ENCODE measurements at regions not wholly inside any gene's neighbourhood (a gene's known extent, or its start where the extent isn't known, plus 50 kb on each side); places are given as distances from the start of the nearest gene placed in this dataset.
"Not testable (repeated sequence)": the region's sequence is repeated elsewhere in the genome, so short reads cannot be mapped to it uniquely, and the experiment has no call there.

GRCh38 chr3:22414239-22414638 is 663.2 kb upstream of the ZNF385D start:
- no peak for DNase-seq

GRCh38 chr3:22416838-22417446 is 665.9 kb upstream of the ZNF385D start:
- not testable (repeated sequence) for DNase-seq

GRCh38 chr3:22419261-22419660 is 668.3 kb upstream of the ZNF385D start:
- DNase-seq, result no peak

- DNase-seq, result no peak
These were observed 670.6 kb upstream of the ZNF385D start for GRCh38 chr3:22421589-22421988.

GRCh38 chr3:22431334-22431733 is 680.3 kb upstream of the ZNF385D start:
- no peak for DNase-seq

- no peak for DNase-seq
These were observed 688.6 kb upstream of the ZNF385D start for GRCh38 chr3:22439626-22440025.

- no peak for DNase-seq
These were observed 690.7 kb upstream of the ZNF385D start for GRCh38 chr3:22441711-22442110.

- DNase-seq, result no peak
These were observed 692.7 kb upstream of the ZNF385D start for GRCh38 chr3:22443571-22444233.

- not testable (repeated sequence) for DNase-seq
These were observed 694.3 kb upstream of the ZNF385D start for GRCh38 chr3:22445336-22445735.

GRCh38 chr3:22450786-22451400 is 699.9 kb upstream of the ZNF385D start:
- DNase-seq, result no peak

GRCh38 chr3:22451501-22451900 is 700.5 kb upstream of the ZNF385D start:
- DNase-seq, result no peak

GRCh38 chr3:22453906-22454535 is 703.0 kb upstream of the ZNF385D start:
- DNase-seq, result no peak

GRCh38 chr3:22469995-22470394 is 719.0 kb upstream of the ZNF385D start:
- no peak for DNase-seq

GRCh38 chr3:22471557-22471956 is 720.5 kb upstream of the ZNF385D start:
- DNase-seq, result no peak

GRCh38 chr3:22474706-22475445 is 723.9 kb upstream of the ZNF385D start:
- no peak for DNase-seq

GRCh38 chr3:22475665-22476240 is 724.7 kb upstream of the ZNF385D start:
- DNase-seq, result no peak

- DNase-seq, result no peak
These were observed 726.0 kb upstream of the ZNF385D start for GRCh38 chr3:22476976-22477375.

- no peak for DNase-seq
These were observed 717.2 kb upstream of the UBE2E2 start for GRCh38 chr3:22485954-22486353.

GRCh38 chr3:22490747-22491146 is 712.4 kb upstream of the UBE2E2 start:
- no peak for DNase-seq

- DNase-seq, result no peak
These were observed 711.8 kb upstream of the UBE2E2 start for GRCh38 chr3:22491344-22491743.

- no peak for DNase-seq
These were observed 710.8 kb upstream of the UBE2E2 start for GRCh38 chr3:22492342-22492741.

- no peak for DNase-seq
These were observed 707.9 kb upstream of the UBE2E2 start for GRCh38 chr3:22495241-22495640.

- DNase-seq, result no peak
These were observed 707.3 kb upstream of the UBE2E2 start for GRCh38 chr3:22495791-22496190.
